ENCODE measurements at regions not wholly inside any gene's neighbourhood (a gene's known extent, or its start where the extent isn't known, plus 50 kb on each side); places are given as distances from the start of the nearest gene placed in this dataset.

- TF ChIP-seq CTCF (IDR thresholded peaks at IDR 0.05) (no peak), POLR2AphosphoS5 (IDR thresholded peaks at IDR 0.05) (no peak), POLR2A (IDR thresholded peaks at IDR 0.05) (no peak)
- no peaks in the 10 kb centered on the region for H3K27me3 ChIP-seq
- no peaks in the 10 kb centered on the region for H3K9me3 ChIP-seq
- H3K27ac ChIP-seq = no peak overlapping the region
- no peaks in the 10 kb centered on the region for H3K36me3 ChIP-seq
- intact Hi-C loops (cut with DNase I; ENCODE audit: low total_unique reads) = no loop called here
- H3K4me3 ChIP-seq = no peak overlapping the region
- no peak for DNase-seq (ENCODE audit: low spot score in 2 of 2)
- H3K4me1 ChIP-seq = no peaks in the 10 kb centered on the region
These were observed 181.2 kb upstream of the BRINP3 start for GRCh38 chr1:190658907-190659306.

- Histone ChIP-seq H3K4me1 (no peaks in the 10 kb centered on the region), H3K9me3 (no peaks in the 10 kb centered on the region), H3K4me3 (no peak overlapping the region), H3K27me3 (no peaks in the 10 kb centered on the region), H3K36me3 (no peaks in the 10 kb centered on the region), H3K27ac (no peak overlapping the region)
- TF ChIP-seq CTCF (IDR thresholded peaks at IDR 0.05) (no peak), POLR2AphosphoS5 (IDR thresholded peaks at IDR 0.05) (no peak), POLR2A (IDR thresholded peaks at IDR 0.05) (no peak)
- no peak for DNase-seq (ENCODE audit: low spot score in 2 of 2)
- intact Hi-C loops (cut with DNase I; ENCODE audit: low total_unique reads) = no loop called here
These were observed 186.3 kb upstream of the BRINP3 start for GRCh38 chr1:190663962-190664361.

GRCh38 chr1:190665045-190665444 lies 187.4 kb upstream of the BRINP3 start:
- intact Hi-C loops (cut with DNase I; ENCODE audit: low total_unique reads) = no loop called here
- H3K9me3 ChIP-seq = no peaks in the 10 kb centered on the region
- DNase-seq (ENCODE audit: low spot score in 2 of 2) = no peak
- H3K4me3 ChIP-seq = no peak overlapping the region
- no peaks in the 10 kb centered on the region for H3K4me1 ChIP-seq
- no peaks in the 10 kb centered on the region for H3K27me3 ChIP-seq
- TF ChIP-seq CTCF (IDR thresholded peaks at IDR 0.05) (no peak), POLR2AphosphoS5 (IDR thresholded peaks at IDR 0.05) (no peak), POLR2A (IDR thresholded peaks at IDR 0.05) (no peak)
- no peaks in the 10 kb centered on the region for H3K36me3 ChIP-seq
- no peak overlapping the region for H3K27ac ChIP-seq

- no peak overlapping the region for H3K4me3 ChIP-seq
- no peaks in the 10 kb centered on the region for H3K27me3 ChIP-seq
- no peak overlapping the region for H3K27ac ChIP-seq
- no peak for DNase-seq (ENCODE audit: low spot score in 2 of 2)
- intact Hi-C loops (cut with DNase I; ENCODE audit: low total_unique reads) = no loop called here
- H3K9me3 ChIP-seq = no peaks in the 10 kb centered on the region
- H3K4me1 ChIP-seq = no peaks in the 10 kb centered on the region
- no peak for TF ChIP-seq CTCF (IDR thresholded peaks at IDR 0.05)
- TF ChIP-seq POLR2AphosphoS5 (IDR thresholded peaks at IDR 0.05) = no peak
- no peak for TF ChIP-seq POLR2A (IDR thresholded peaks at IDR 0.05)
- no peaks in the 10 kb centered on the region for H3K36me3 ChIP-seq
These were observed 190.2 kb upstream of the BRINP3 start for GRCh38 chr1:190667914-190668313.

- H3K36me3 ChIP-seq = no peaks in the 10 kb centered on the region
- H3K27ac ChIP-seq = no peak overlapping the region
- no peaks in the 10 kb centered on the region for H3K27me3 ChIP-seq
- H3K4me1 ChIP-seq = no peaks in the 10 kb centered on the region
- H3K4me3 ChIP-seq = no peak overlapping the region
- TF ChIP-seq CTCF (IDR thresholded peaks at IDR 0.05) (no peak), POLR2A (IDR thresholded peaks at IDR 0.05) (no peak), POLR2AphosphoS5 (IDR thresholded peaks at IDR 0.05) (no peak)
- intact Hi-C loops (cut with DNase I; ENCODE audit: low total_unique reads) = no loop called here
- peaks cover 0 to 4% of the 10 kb centered on the region in 2 donors for H3K9me3 ChIP-seq
- DNase-seq (ENCODE audit: low spot score in 2 of 2) = no peak
These were observed 201.4 kb upstream of the BRINP3 start for GRCh38 chr1:190679044-190679443.
